Astrocyte (in vitro differentiated cells and primary cell): ENCODE measurements at regions not wholly inside any gene's neighbourhood (a gene's known extent, or its start where the extent isn't known, plus 50 kb on each side); places are given as distances from the start of the nearest gene placed in this dataset.

Source experiments
- CTCF ChIP-seq: IDR thresholded peaks from 2 replicates; pipeline ENCODE4 v1.5.1; 2011; ENCODE audit warnings: low read depth, mild to moderate bottlenecking, inconsistent platforms, low read length, moderate library complexity; ENCODE audit not compliant: insufficient read depth
- EZH2 ChIP-seq: IDR thresholded peaks from 2 replicates; pipeline ENCODE4 v1.6.1; 2012; ENCODE audit warnings: mild to moderate bottlenecking, low read length, inconsistent platforms; ENCODE audit not compliant: insufficient read depth

- TF ChIP-seq CTCF (no peak), EZH2 (no peak)
These were observed 562.7 kb downstream of the TLE4 start for GRCh38 chr9:80134487-80134886.
